GM12801 (cell line): ENCODE measurements at regions not wholly inside any gene's neighbourhood (a gene's known extent, or its start where the extent isn't known, plus 50 kb on each side); places are given as distances from the start of the nearest gene placed in this dataset.

Source experiments
- TF ChIP-seq, protein P1 (sequence below): IDR thresholded peaks from one replicate; pipeline ENCODE4 v1.5.1; 2011; ENCODE audit warnings: control low read depth; ENCODE audit not compliant: insufficient read length; ENCODE audit errors: extremely low read depth

DNA sequence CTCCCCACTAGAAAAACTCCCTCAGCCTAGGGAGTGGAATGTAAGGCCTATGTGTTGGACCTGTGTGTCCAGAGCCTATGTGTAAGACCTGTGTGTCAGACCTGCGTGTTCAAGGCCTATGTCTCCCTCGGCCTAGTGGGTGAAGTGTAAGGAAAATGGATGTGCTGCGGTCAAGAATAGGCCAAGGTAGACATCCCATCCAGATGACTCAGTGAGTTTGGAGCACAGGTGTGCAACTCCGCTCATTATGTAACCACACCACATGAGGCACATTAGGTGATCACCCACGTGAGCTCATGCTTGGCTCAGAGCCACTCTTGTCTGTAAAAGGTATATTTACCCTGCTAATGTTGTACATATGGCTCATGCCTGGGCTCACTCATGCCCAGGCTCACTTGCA is 565.3 kb upstream of the CRIM1 start:
- TF ChIP-seq, protein P1, sequence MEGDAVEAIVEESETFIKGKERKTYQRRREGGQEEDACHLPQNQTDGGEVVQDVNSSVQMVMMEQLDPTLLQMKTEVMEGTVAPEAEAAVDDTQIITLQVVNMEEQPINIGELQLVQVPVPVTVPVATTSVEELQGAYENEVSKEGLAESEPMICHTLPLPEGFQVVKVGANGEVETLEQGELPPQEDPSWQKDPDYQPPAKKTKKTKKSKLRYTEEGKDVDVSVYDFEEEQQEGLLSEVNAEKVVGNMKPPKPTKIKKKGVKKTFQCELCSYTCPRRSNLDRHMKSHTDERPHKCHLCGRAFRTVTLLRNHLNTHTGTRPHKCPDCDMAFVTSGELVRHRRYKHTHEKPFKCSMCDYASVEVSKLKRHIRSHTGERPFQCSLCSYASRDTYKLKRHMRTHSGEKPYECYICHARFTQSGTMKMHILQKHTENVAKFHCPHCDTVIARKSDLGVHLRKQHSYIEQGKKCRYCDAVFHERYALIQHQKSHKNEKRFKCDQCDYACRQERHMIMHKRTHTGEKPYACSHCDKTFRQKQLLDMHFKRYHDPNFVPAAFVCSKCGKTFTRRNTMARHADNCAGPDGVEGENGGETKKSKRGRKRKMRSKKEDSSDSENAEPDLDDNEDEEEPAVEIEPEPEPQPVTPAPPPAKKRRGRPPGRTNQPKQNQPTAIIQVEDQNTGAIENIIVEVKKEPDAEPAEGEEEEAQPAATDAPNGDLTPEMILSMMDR = no peak

DNA sequence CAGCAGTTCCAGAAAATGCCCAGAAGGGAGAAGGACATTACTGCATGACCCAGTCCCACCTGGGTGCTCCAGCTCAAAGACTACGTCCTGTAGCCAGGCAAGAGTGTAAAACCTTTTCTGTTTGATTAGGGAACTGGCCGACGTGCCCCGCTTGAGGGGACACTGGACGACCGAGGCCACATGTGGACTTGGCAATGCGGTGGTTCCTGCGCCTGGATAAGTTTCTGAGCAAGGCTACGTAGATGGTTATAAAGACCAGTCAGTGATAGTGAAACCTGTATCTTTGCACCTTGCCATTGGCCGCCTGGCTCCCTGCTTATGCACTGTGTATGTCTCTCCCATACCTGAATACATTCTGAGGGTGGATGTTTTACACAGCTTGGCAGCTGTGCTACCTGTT is 567.0 kb upstream of the CRIM1 start:
- TF ChIP-seq, protein P1 = no peak

DNA sequence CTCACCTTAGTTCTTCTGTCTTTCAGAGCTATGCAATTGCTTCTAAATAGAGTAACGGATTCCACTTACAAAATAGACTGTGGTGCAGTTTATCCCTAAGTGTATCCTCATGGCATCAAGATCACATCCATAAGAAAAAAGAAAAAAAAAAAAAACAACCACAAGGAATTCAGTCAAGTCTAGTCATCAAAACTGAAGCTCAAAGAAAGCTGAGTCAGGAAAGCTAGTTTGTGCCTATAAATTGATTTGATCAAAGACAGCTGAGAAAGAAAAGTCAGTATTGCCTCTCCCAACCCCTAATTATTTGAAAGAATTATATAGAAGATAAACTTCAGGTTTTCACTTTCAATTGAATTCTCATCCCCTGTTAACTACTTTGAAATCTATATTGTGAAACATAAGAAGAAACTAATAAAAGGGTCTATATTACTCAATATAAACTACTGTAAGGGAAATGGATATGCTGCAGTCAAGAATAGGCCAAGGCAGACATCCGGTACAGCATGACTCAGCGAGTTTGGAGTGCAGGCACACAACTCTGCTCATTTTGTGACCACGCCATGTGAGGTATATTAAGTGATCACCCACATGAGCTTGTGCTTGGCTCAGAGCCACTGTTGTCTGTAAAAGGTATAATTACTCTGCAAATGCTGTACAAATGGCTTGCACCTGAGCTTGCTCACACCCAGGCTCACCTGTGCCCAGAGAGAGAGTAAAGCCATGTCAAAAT is 568.1 kb upstream of the CRIM1 start:
- TF ChIP-seq, protein P1 = no peak

DNA sequence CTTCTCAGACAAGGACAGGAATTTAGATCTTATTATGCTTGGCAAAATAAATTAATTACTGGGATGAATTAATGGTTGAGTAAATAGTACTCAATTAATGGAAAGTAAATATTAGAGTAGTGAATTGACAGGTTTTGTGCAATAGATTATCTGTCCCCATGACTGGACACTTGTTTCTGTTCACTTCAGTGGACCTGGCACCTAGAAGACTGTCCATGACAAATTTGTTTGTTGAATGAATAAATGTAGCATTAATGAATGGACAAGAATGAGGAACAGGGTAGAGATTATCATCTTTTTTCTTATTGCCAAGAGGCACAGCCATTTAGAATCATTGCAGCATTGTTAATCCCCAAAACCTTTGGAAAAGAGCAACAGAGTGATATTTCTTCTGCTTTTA is 570.0 kb upstream of the CRIM1 start:
- TF ChIP-seq, protein P1 = no peak

DNA sequence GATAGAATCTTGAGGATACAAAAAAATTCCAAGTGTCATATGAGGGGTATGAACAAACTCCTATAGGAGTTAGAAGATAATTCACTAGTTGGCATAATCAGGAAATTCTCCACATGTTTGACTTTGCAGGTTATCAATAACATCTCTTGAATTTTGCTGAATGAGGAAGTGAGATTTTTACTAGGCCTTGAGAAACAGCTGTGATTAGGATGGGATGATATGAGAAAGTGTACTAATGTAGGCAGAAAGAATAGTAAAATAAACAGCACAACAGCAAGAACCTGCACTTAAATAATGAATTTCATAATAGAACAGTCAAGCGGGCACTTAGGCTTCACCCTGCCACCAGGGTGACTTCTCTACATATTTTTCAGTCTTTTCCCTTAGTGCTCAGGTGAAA is 570.8 kb upstream of the CRIM1 start:
- TF ChIP-seq, protein P1 = no peak

DNA sequence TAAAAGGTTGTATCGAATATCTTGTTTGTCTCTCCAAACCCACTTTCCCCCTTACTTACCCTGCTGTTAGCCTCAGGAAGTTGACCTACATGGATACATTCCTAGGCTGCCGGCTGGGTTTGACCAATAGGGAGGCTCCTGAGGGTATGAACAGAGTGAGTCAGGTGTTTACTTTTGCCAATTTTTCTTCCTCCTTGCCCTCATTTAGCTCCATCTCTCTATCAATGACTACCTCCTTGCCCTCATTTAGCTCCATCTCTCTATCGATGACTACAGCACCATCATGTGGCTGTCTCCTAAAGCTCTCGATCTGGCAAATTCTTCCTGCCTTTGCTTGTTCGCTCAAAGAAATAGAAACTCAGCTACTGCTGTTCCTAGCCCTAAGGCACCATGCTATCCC is 571.9 kb upstream of the CRIM1 start:
- TF ChIP-seq, protein P1 = no peak

DNA sequence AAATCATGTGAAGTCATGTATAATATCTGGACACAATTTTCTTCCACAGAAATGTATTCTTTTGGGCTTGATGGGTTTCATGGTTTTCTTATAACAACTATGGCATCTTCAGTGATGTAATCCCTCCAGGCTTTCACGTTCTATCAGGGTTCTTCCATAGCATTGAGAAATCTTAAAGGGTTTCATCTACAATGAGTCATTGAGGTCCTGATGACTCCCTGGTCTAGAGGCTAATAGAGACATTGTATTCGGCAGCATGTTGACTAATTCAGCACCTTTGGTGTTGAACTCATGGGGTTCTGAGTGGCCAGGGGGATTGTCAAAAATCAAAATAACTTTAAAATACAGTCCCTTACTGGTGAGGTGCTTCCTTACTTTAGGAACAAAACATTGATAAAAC is 614.0 kb upstream of the CRIM1 start:
- TF ChIP-seq, protein P1 = no peak

DNA sequence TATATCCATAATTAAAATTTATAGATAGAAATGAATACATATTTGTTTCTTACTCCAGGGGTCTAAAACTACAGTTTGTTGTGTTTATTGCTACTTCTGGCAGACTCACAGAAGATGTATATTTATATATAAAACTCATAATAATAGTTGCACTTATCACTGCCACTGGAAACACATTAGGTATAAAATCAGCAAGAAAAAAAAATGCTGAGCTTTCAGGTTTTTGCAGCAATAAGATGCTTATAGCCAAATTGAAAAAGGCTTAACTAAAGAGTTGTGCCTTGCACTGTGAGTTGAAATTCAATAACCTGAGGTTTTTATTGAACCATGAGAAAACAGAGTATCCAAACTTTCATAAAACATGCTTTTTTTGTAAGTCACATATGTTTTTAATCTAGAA is 623.9 kb upstream of the CRIM1 start:
- TF ChIP-seq, protein P1 = no peak
